GM12878 (cell line): ENCODE measurements at regions not wholly inside any gene's neighbourhood (a gene's known extent, or its start where the extent isn't known, plus 50 kb on each side); places are given as distances from the start of the nearest gene placed in this dataset.

ENCODE experiments used
- ATAC-seq: fragments of 200-7000 bp; cut with Tn5 transposase; 3 replicates; pipeline ENCODE4 v1.9.1; 2020; ENCODE audit warnings: mild to moderate bottlenecking, moderate library complexity
- BruUV-seq: library from RNA; stranded (reverse); fragments of 400-500 nt; replicated peaks from 2 replicates; lab custom pipeline; 2021; lab: Mats Ljungman, UMichigan
- CTCF ChIA-PET: fragments of 300-600 bp; sonication (Branson Sonifier 250); formaldehyde crosslinking; extraction: SDS; loops from one replicate; lab custom pipeline; 2021; ENCODE audit warnings: inconsistent platforms; lab: Yijun Ruan, JAX
- POLR2A ChIA-PET: fragments of 350-600 bp; formaldehyde crosslinking; extraction: SDS; loops from one replicate; lab custom pipeline; 2021; ENCODE audit warnings: inconsistent platforms; lab: Charles Lee
- RAD21 ChIA-PET: fragments of 300-600 bp; sonication (Branson Sonifier 250); formaldehyde crosslinking; loops from one replicate; lab custom pipeline; 2023; ENCODE audit warnings: antibody characterized with exemption; ENCODE audit not compliant: unreplicated experiment; lab: Charles Lee
- SMC1A ChIA-PET: fragments of 300-600 bp; sonication (Branson Sonifier 250); formaldehyde crosslinking; loops from one replicate; lab custom pipeline; 2023; ENCODE audit not compliant: unreplicated experiment, uncharacterized antibody; lab: Charles Lee
- DNase-seq: peaks from one replicate; pipeline ENCODE4 v3.0.0-alpha.2; 2011; ENCODE audit warnings: low read depth, low spot score
- FAIRE-seq: peaks from 3 replicates; lab custom pipeline; 2011; peaks lifted over from hg19 to GRCh38; lab: Jason Lieb, UNC
- H2AFZ ChIP-seq: 2 replicates; pipeline ENCODE4 v1.6.0; 2011; ENCODE audit warnings: low read depth, low read length, control low read depth; ENCODE audit not compliant: control insufficient read depth
- H3K27ac ChIP-seq: 2 replicates; pipeline ENCODE4 v1.5.1; 2011; ENCODE audit warnings: control low read depth; ENCODE audit not compliant: control insufficient read depth, insufficient read depth
- H3K27me3 ChIP-seq, 2 experiments: replicated peaks in 1 of 2; 2 replicates each; pipeline versions ENCODE4 v1.6.0 to v1.6.1; 2011; ENCODE audit warnings: low read length in 1 of 2; ENCODE audit not compliant: control insufficient read depth in 2 of 2, insufficient read depth in 2 of 2
- H3K36me3 ChIP-seq, 2 experiments: 2 replicates each; pipeline ENCODE4 v1.5.1; 2011; ENCODE audit warnings: low read length in 1 of 2; ENCODE audit not compliant: control insufficient read depth in 2 of 2, insufficient read depth in 2 of 2
- H3K4me1 ChIP-seq: 2 replicates; pipeline ENCODE4 v1.6.1; 2011; ENCODE audit warnings: mild to moderate bottlenecking, low read length, moderate library complexity, mixed read lengths; ENCODE audit not compliant: control insufficient read depth, insufficient read depth
- H3K4me2 ChIP-seq: 2 replicates; pipeline ENCODE4 v1.6.0; 2011; ENCODE audit warnings: control low read depth; ENCODE audit not compliant: control insufficient read depth, insufficient read depth
- H3K4me3 ChIP-seq: fragments of 200-600 bp; sonication (generic); 2 replicates; pipeline ENCODE4 v1.5.1; 2016
- H3K79me2 ChIP-seq: 2 replicates; pipeline ENCODE4 v1.6.0; 2011; ENCODE audit warnings: low read length; ENCODE audit not compliant: control insufficient read depth, insufficient read depth
- H3K9ac ChIP-seq: 2 replicates; pipeline ENCODE4 v1.8.0; 2011; ENCODE audit warnings: low read length, control low read depth, mixed read lengths; ENCODE audit not compliant: control insufficient read depth, insufficient read depth
- H3K9me3 ChIP-seq: replicated peaks from 3 replicates; pipeline ENCODE4 v1.5.1; 2011; ENCODE audit warnings: mild to moderate bottlenecking, low read length; ENCODE audit not compliant: control insufficient read depth, insufficient read depth
- H4K20me1 ChIP-seq: 2 replicates; pipeline ENCODE4 v1.6.0; 2011; ENCODE audit not compliant: control insufficient read depth, insufficient read depth
- CEBPB ChIP-seq, 2 experiments: fragments of 150-350 bp in 1 of 2; IDR thresholded peaks; 2 replicates each; pipeline ENCODE4 v1.6.1; 2012 to 2014; ENCODE audit warnings: low read depth in 2 of 2, low read length in 2 of 2, borderline replicate concordance in 1 of 2, inconsistent platforms in 1 of 2
- EED ChIP-seq: sonication (generic); IDR thresholded peaks from 2 replicates; pipeline ENCODE4 v1.6.1; 2016; ENCODE audit warnings: antibody characterized with exemption, low read depth
- GATAD2B ChIP-seq: fragments of 450-650 bp; conservative IDR thresholded peaks from 2 replicates; pipeline ENCODE4 v1.6.1; 2017; ENCODE audit warnings: low read depth, mild to moderate bottlenecking, moderate library complexity
- HDAC2 ChIP-seq: fragments of 200-600 bp; sonication (generic); IDR thresholded peaks from 2 replicates; pipeline ENCODE4 v1.6.1; 2017
- IRF4 ChIP-seq: IDR thresholded peaks from 2 replicates; pipeline ENCODE4 v1.6.1; 2011; ENCODE audit warnings: low read depth, low read length
- MTA3 ChIP-seq: IDR thresholded peaks from 2 replicates; pipeline ENCODE4 v1.6.1; 2012; ENCODE audit warnings: low read length, inconsistent platforms, borderline replicate concordance
- MYC ChIP-seq: IDR thresholded peaks from 2 replicates; pipeline ENCODE4 v1.6.1; 2011; ENCODE audit warnings: mild to moderate bottlenecking, low read length, moderate library complexity, inconsistent platforms; ENCODE audit not compliant: insufficient read depth, insufficient replicate concordance, insufficient read length, severe bottlenecking
- NR2F1 ChIP-seq: fragments of 450-650 bp; conservative IDR thresholded peaks from 2 replicates; pipeline ENCODE4 v1.6.1; 2017; ENCODE audit warnings: mild to moderate bottlenecking
- RB1 ChIP-seq: fragments of 450-650 bp; formaldehyde crosslinking; IDR thresholded peaks from 2 replicates; pipeline ENCODE4 v1.6.1; 2017; ENCODE audit warnings: mild to moderate bottlenecking, borderline replicate concordance
- RBBP5 ChIP-seq: fragments of 200-600 bp; sonication (generic); conservative IDR thresholded peaks from 2 replicates; pipeline ENCODE4 v1.6.1; 2016
- RELA ChIP-seq: fragments of 450-650 bp; IDR thresholded peaks from 2 replicates; pipeline ENCODE4 v1.8.0; 2014; ENCODE audit warnings: borderline replicate concordance; ENCODE audit not compliant: partially characterized antibody
- RFX5 ChIP-seq: IDR thresholded peaks from 2 replicates; pipeline ENCODE4 v1.6.1; 2011; ENCODE audit warnings: low read depth, low read length, improper control_type of control experiment
- SRF ChIP-seq, 2 experiments: IDR thresholded peaks; 2 replicates each; pipeline ENCODE4 v1.6.1; 2011; ENCODE audit warnings: low read depth in 2 of 2, low read length in 2 of 2, mild to moderate bottlenecking in 1 of 2, moderate library complexity in 1 of 2
- SUZ12 ChIP-seq: fragments of 200-600 bp; sonication (generic); IDR thresholded peaks from one replicate; pipeline ENCODE4 v1.6.1; 2018; ENCODE audit warnings: antibody characterized with exemption, mild to moderate bottlenecking; ENCODE audit not compliant: unreplicated experiment
- YBX1 ChIP-seq: fragments of 450-650 bp; IDR thresholded peaks from 2 replicates; pipeline ENCODE4 v1.6.1; 2016; ENCODE audit warnings: antibody characterized with exemption
- ZSCAN29 ChIP-seq: fragments of 450-650 bp; IDR thresholded peaks from 2 replicates; pipeline ENCODE4 v1.6.1; 2017; ENCODE audit warnings: mild to moderate bottlenecking, moderate library complexity
- WGBS: methylation state at CpG from one replicate; pipeline ENCODE4 v1.1.6; 2016; ENCODE audit warnings: low lambda C conversion rate; ENCODE audit not compliant: insufficient replicate concordance, insufficient coverage; ENCODE audit errors: missing lambda C conversion rate; 5-methylcytosine and 5-hydroxymethylcytosine counted together
- in situ Hi-C: fragments of 300-500 bp; cut with MboI; formaldehyde crosslinking; loops from 9 replicates; pipeline ENCODE4 v1.14.3; 2018; ENCODE audit warnings: mixed read lengths
- intact Hi-C: fragments of 100-400 bp; cut with micrococcal nuclease; formaldehyde crosslinking; loops from one replicate; pipeline ENCODE4 v1.14.2; 2022; ENCODE audit not compliant: unreplicated experiment
- TF ChIP-seq, protein P1 (sequence below): fragments of 450-650 bp; IDR thresholded peaks from 2 replicates; pipeline ENCODE4 v1.6.1; 2017; ENCODE audit warnings: mild to moderate bottlenecking
- TF ChIP-seq, protein P2 (sequence below): IDR thresholded peaks from 2 replicates; pipeline ENCODE4 v1.6.1; 2011; ENCODE audit warnings: borderline replicate concordance, low read depth, mild to moderate bottlenecking, moderate library complexity, mixed read lengths, low read length; ENCODE audit not compliant: insufficient read depth; ENCODE audit errors: extremely low read length

DNA sequence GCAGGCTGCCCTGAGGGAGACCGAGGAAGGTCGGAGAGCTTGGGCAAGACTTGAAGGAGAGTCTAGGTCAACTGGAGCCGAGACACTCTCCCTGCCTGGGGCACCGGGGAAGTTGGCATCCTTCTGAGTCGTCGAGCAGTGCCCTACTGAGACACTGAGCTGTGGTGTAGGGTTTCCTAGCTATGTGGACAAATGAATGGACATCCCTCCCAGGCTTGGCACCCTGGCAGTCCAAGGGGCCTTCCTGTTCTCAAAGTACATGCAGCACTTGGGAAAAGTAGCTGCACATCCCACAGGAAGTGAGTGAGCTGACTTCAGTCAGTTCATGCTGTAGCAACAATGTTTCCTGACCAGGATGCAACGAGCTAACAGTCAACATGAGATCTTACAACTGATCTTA, 57.2 kb upstream of the INPP5A start:
- WGBS, result 6% methylated on average over 7 of the region's 7 CpGs
- Histone ChIP-seq H3K4me2 (no peak overlapping the region), H4K20me1 (no peaks in the 10 kb centered on the region), H3K27ac (no peak overlapping the region), H3K36me3 (no peaks in the 10 kb centered on the region), H3K4me1 (no peaks in the 10 kb centered on the region), H3K9me3 (no peaks in the 10 kb centered on the region), H3K9ac (no peak overlapping the region), H3K4me3 (no peak overlapping the region), H2AFZ (no peak overlapping the region), H3K79me2 (no peaks in the 10 kb centered on the region)
- ChIA-PET RAD21 (no interaction called here), CTCF (no interaction called here)
- DNase-seq (no peak), FAIRE-seq (no peak), ATAC-seq (no peak)
- intact Hi-C loops, result no loop called here
- TF ChIP-seq CEBPB (IDR thresholded peaks at IDR 0.05; ENCODE audit: borderline replicate concordance in 1 of 2, low read depth in 2 of 2, low read length in 2 of 2), result no peak
- no peak for TF ChIP-seq HDAC2
- no peak for TF ChIP-seq RBBP5
- TF ChIP-seq NR2F1, result no peak
- no peak for TF ChIP-seq GATAD2B
- TF ChIP-seq YBX1, result no peak
- TF ChIP-seq, all 136 proteins: peak for 0
- BruUV-seq, result no TSS peak
- ChIA-PET POLR2A (no interaction called here), SMC1A (no interaction called here)
- no peaks in the 10 kb centered on the region; a peak in 1 of 4 replicates for H3K27me3 ChIP-seq
- in situ Hi-C loops, result no loop called here

DNA sequence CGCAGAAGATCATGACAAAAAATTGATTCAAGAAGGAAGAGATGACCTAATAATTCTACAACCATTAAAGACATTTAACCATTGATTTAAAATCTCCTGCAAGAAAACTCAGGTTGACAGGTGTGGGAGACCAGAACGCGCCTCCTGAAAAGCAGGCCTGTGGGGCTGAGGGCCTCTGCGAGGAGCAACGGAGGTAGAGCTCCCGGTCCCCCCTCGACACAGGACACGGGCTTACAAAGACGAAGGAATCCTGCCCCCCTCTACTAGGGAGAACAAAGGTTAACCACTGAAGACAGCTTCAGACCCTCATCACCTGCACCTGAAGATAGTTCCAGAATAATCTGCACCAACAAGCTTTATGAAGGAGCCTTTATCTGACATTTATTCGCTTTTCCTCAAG, 55.9 kb upstream of the INPP5A start:
- H2AFZ ChIP-seq, result no peak overlapping the region
- no peaks in the 10 kb centered on the region for H3K9me3 ChIP-seq
- H3K9ac ChIP-seq, result no peak overlapping the region
- in situ Hi-C loops, result no loop called here
- ChIA-PET RAD21 (no interaction called here), POLR2A (interaction anchor here (0.5 kb wide), 1 partner anchor 37 kb away, joined by 5 read pairs; no protein-coding TSS in a partner anchor), CTCF (no interaction called here), SMC1A (interaction anchor here (1.4 kb wide), 1 partner anchor 55 kb away, joined by 4 read pairs; no protein-coding TSS in a partner anchor)
- intact Hi-C loops, result no loop called here
- no peaks in the 10 kb centered on the region for H4K20me1 ChIP-seq
- 59% methylated on average over 10 of the region's 10 CpGs for WGBS
- H3K4me2 ChIP-seq, result no peak overlapping the region
- BruUV-seq, result no TSS peak
- H3K79me2 ChIP-seq, result no peaks in the 10 kb centered on the region
- ATAC-seq (no peak), FAIRE-seq (no peak), DNase-seq (no peak)
- H3K4me3 ChIP-seq, result no peak overlapping the region
- no peaks in the 10 kb centered on the region for H3K4me1 ChIP-seq
- H3K36me3 ChIP-seq, result no peaks in the 10 kb centered on the region
- no peak overlapping the region for H3K27ac ChIP-seq
- H3K27me3 ChIP-seq, result no peaks in the 10 kb centered on the region; a peak in 1 of 4 replicates
- TF ChIP-seq, protein P1, sequence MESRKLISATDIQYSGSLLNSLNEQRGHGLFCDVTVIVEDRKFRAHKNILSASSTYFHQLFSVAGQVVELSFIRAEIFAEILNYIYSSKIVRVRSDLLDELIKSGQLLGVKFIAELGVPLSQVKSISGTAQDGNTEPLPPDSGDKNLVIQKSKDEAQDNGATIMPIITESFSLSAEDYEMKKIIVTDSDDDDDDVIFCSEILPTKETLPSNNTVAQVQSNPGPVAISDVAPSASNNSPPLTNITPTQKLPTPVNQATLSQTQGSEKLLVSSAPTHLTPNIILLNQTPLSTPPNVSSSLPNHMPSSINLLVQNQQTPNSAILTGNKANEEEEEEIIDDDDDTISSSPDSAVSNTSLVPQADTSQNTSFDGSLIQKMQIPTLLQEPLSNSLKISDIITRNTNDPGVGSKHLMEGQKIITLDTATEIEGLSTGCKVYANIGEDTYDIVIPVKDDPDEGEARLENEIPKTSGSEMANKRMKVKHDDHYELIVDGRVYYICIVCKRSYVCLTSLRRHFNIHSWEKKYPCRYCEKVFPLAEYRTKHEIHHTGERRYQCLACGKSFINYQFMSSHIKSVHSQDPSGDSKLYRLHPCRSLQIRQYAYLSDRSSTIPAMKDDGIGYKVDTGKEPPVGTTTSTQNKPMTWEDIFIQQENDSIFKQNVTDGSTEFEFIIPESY, result no peak
- TF ChIP-seq ZSCAN29, result no peak
- no peak for TF ChIP-seq SUZ12
- no peak for TF ChIP-seq MTA3
- TF ChIP-seq EED, result no peak
- no peak for TF ChIP-seq IRF4
- TF ChIP-seq RELA, result no peak
- TF ChIP-seq RB1, result no peak
- no peak for TF ChIP-seq SRF (IDR thresholded peaks at IDR 0.05; ENCODE audit: low read depth in 2 of 2, low read length in 2 of 2)
- TF ChIP-seq RFX5, result no peak
- TF ChIP-seq MYC, result no peak
- TF ChIP-seq, protein P2, sequence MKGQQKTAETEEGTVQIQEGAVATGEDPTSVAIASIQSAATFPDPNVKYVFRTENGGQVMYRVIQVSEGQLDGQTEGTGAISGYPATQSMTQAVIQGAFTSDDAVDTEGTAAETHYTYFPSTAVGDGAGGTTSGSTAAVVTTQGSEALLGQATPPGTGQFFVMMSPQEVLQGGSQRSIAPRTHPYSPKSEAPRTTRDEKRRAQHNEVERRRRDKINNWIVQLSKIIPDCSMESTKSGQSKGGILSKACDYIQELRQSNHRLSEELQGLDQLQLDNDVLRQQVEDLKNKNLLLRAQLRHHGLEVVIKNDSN, result no peak
